Activated naive CD8-positive, alpha-beta T cell (primary cell): ENCODE measurements at regions not wholly inside any gene's neighbourhood (a gene's known extent, or its start where the extent isn't known, plus 50 kb on each side); places are given as distances from the start of the nearest gene placed in this dataset.
"Not testable (repeated sequence)": the region's sequence is repeated elsewhere in the genome, so short reads cannot be mapped to it uniquely, and the experiment has no call there.

Experiments used
- H3K27ac Mint-ChIP-seq: one replicate; pipeline ENCODE4 v1.8.0; 2021; ENCODE audit warnings: mixed read lengths
- H3K27me3 Mint-ChIP-seq: one replicate; pipeline ENCODE4 v1.8.0; 2021; ENCODE audit warnings: mixed read lengths
- H3K36me3 Mint-ChIP-seq: one replicate; pipeline ENCODE4 v1.8.0; 2021; ENCODE audit warnings: mixed read lengths
- H3K4me1 Mint-ChIP-seq: one replicate; pipeline ENCODE4 v1.8.0; 2021; ENCODE audit warnings: low read depth, mixed read lengths
- H3K4me3 Mint-ChIP-seq: one replicate; pipeline ENCODE4 v1.8.0; 2021; ENCODE audit warnings: mild to moderate bottlenecking, mixed read lengths
- H3K9me3 Mint-ChIP-seq: one replicate; pipeline ENCODE4 v1.8.0; 2021; ENCODE audit warnings: low read depth, mixed read lengths

DNA sequence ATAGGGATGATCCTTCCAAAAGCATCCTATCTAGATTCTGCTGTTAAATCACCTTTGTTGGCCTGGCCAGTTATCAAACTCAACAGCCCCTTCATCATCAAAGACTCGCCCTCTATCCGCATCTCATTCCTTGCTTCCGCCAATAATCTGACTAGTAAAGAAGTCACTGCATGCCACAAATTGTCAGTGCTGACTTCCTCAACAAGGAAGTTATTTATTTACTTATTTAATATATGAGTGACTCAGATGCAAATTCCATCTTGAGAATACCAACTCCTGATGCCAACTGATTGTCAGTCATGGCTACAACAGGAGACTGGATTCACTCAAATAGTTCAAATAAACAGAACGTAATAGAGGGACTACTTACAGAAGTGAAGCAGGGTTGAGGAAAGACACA, 283.8 kb downstream of the TRIML1 start:
- Mint-ChIP-seq H3K9me3 (peaks cover 6% of the 10 kb centered on the region), H3K4me1 (no peaks in the 10 kb centered on the region), H3K36me3 (no peaks in the 10 kb centered on the region), H3K4me3 (no peak overlapping the region), H3K27me3 (no peaks in the 10 kb centered on the region), H3K27ac (no peak overlapping the region)

DNA sequence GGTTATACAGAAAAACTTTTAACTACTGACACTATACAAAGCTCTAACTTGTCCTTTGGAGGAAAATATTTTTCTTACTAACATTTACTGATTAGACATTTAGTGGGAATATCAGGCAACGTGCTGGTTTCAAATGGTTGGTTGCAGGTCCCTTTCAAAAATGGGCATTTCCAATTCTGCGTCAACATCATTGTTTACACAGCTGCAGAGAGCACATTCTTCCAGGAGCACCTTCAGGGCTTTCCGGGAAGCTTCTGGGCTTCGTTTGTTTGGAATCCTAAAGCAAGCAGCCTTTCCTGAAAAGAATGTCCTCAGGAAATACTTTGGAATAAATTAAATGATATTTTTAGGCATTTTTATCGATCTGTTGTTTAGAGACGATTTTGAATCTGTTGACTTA, 289.7 kb downstream of the TRIML1 start:
- H3K36me3 Mint-ChIP-seq = no peaks in the 10 kb centered on the region
- no peak overlapping the region for H3K4me3 Mint-ChIP-seq
- no peaks in the 10 kb centered on the region for H3K27me3 Mint-ChIP-seq
- peaks cover 10% of the 10 kb centered on the region for H3K9me3 Mint-ChIP-seq
- H3K4me1 Mint-ChIP-seq = no peaks in the 10 kb centered on the region
- no peak overlapping the region for H3K27ac Mint-ChIP-seq

DNA sequence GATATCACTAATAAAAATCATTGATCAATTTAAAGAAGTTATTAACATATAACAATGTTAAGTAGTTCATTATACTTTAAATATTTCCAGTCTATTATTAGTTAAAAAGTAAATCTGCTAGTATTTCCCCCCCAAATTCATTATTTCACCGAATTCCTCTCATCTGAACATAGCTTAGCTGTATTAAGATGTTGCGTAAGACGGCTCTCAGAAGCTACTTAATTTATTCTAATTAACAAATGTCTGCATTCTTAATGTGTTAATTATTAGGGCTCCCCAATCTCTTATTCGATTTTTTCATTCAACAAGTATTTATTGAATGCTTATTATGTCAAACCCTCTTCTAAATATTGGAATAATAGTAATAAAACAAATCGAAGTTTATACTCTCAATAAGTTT, 290.7 kb downstream of the TRIML1 start:
- H3K36me3 Mint-ChIP-seq = no peaks in the 10 kb centered on the region

DNA sequence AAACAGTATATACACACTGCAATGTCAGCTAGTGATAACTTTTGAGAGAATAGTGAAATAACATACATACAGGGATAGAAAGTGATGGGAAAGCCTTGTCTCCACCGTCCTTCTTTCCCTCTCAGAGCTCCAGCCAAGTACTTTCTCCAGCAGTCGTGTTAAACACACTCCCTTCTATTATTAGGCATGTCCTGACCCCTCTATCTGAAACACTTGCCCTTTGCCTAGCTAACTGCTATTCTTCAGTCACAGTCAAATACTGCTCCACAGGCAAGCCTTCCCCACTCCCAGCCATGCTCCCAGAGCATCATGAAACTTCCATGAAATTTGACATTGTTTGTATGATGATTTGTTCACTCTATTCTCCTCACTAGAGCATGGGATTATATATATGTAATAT, 291.1 kb downstream of the TRIML1 start:
- Mint-ChIP-seq H3K27ac (no peak overlapping the region), H3K27me3 (no peaks in the 10 kb centered on the region), H3K4me3 (no peak overlapping the region), H3K36me3 (no peaks in the 10 kb centered on the region), H3K4me1 (no peaks in the 10 kb centered on the region), H3K9me3 (peaks cover 6% of the 10 kb centered on the region)

More for the DNA sequence above, 290.7 kb downstream of the TRIML1 start:
- Mint-ChIP-seq H3K4me1 (no peaks in the 10 kb centered on the region), H3K9me3 (peaks cover 10% of the 10 kb centered on the region), H3K27ac (no peak overlapping the region), H3K4me3 (no peak overlapping the region), H3K27me3 (no peaks in the 10 kb centered on the region)

DNA sequence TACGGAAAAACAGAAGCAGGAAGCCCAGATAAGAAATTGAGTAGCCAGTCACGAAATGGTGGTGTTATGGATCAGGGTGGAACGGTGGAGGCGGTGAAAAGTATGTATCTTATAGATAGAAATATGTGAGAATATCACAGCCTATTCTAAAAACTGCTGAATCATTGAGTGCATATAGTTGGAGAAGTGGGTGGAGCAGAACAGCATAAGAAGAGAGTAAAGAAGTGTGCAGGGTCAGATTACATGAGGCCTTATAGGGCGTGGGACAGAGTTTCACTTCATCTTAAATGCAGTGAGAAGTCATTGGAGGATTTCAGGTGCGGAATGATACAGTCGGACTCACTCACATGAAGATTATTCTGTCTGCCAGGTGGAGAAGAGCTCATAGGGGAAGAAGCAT, 293.1 kb downstream of the TRIML1 start:
- H3K27me3 Mint-ChIP-seq = no peaks in the 10 kb centered on the region
- H3K27ac Mint-ChIP-seq = no peak overlapping the region
- no peaks in the 10 kb centered on the region for H3K4me1 Mint-ChIP-seq
- peaks cover 5% of the 10 kb centered on the region for H3K9me3 Mint-ChIP-seq
- no peak overlapping the region for H3K4me3 Mint-ChIP-seq
- H3K36me3 Mint-ChIP-seq = no peaks in the 10 kb centered on the region

DNA sequence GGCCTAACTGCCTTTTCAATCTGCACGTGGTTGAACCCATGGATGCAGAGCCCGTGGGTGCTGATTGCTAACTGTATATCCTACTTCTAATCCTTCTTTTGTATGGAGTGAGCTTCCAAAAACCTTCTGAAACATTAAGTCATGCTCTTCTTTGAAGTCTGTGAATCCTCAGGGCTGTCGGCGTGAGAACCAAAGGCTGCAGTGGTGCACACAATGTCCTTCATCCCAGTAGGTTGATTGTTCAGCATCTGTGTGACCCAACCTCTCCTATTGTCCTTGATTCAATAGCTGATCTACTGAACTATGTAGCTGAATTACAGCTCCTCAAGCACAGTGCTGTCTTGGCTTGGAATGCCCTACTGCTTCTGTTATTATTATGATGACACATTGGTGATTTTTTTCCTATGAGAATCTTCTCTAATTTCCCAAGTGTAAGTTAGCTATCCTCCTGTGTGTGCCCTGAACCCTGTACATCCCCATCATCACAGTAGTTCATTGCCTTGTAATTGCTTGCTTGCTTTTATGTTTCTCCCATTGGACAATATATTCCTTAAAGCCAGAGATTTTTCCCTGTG, 294.6 kb downstream of the TRIML1 start:
- H3K27me3 Mint-ChIP-seq = no peaks in the 10 kb centered on the region
- no peak overlapping the region for H3K27ac Mint-ChIP-seq
- peaks cover 5% of the 10 kb centered on the region for H3K9me3 Mint-ChIP-seq
- H3K4me3 Mint-ChIP-seq = no peak overlapping the region
- no peaks in the 10 kb centered on the region for H3K36me3 Mint-ChIP-seq
- no peaks in the 10 kb centered on the region for H3K4me1 Mint-ChIP-seq

DNA sequence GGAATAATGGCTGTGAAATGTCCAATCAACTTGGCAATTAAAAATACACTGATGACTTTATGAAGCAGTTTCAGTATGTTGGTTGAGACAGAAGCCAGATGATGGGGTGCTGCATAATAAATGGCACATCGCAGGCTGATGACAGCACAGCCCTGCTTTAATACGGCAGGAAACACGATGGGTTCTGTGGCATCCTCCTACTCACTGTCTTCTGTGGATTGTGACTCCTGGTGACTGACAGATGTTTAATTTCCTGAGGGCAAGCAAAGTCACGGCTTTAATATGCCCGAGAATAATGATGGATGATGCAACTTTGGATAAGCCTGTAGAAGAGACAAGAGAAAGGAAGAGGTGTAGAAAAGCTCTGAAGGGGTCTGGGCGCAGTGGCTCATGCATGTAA, 295.4 kb downstream of the TRIML1 start:
- Mint-ChIP-seq H3K27ac (no peak overlapping the region), H3K4me1 (no peaks in the 10 kb centered on the region)

DNA sequence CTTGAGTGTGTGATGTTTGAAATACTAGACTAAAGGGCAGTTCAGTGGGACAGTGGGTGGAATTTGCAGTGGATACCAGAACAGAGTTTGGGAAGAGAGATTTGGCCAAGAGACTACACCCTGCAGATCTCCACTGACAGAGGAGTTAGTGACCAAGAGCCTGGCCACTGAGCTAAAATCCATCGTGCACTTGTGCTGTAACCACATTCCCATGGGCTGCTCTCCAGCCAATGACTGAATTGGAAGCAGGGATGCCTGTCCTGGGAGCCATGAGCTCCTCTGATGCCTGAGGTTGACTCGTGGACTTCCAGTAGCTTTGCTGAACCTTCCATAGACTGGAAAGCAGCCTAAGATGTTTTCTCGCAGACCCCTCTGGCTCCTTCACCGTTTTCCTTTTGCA, 296.1 kb downstream of the TRIML1 start:
- peaks cover 5% of the 10 kb centered on the region for H3K9me3 Mint-ChIP-seq
- no peak overlapping the region for H3K27ac Mint-ChIP-seq
- H3K4me1 Mint-ChIP-seq = no peaks in the 10 kb centered on the region
- H3K4me3 Mint-ChIP-seq = no peak overlapping the region
- no peaks in the 10 kb centered on the region for H3K36me3 Mint-ChIP-seq
- H3K27me3 Mint-ChIP-seq = no peaks in the 10 kb centered on the region

More for the DNA sequence above, 295.4 kb downstream of the TRIML1 start:
- H3K36me3 Mint-ChIP-seq = no peaks in the 10 kb centered on the region
- H3K4me3 Mint-ChIP-seq = no peak overlapping the region
- H3K9me3 Mint-ChIP-seq = peaks cover 5% of the 10 kb centered on the region
- H3K27me3 Mint-ChIP-seq = no peaks in the 10 kb centered on the region

DNA sequence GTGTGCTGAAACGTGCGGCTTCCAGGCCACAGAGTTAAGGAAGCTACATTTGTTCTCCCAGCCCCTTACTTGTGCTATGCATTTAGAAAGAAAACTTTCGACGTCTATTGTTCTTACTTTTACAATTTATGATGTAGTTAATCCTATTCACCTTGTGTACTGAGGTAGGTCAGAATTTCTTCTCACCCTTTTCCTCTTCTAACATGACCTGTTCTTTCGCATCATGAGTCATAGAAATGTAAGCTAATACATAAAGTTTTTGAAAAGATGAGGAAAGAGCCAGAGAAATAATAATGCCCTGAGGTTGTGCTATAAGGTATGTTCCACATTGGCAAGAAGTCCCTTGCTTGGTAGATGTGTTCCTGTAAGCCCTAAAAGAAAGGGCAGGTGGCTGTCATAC, 298.3 kb downstream of the TRIML1 start:
- Mint-ChIP-seq H3K36me3 (no peaks in the 10 kb centered on the region), H3K27ac (no peak overlapping the region), H3K4me1 (no peaks in the 10 kb centered on the region), H3K9me3 (peaks cover 1% of the 10 kb centered on the region), H3K27me3 (no peaks in the 10 kb centered on the region), H3K4me3 (no peak overlapping the region)

DNA sequence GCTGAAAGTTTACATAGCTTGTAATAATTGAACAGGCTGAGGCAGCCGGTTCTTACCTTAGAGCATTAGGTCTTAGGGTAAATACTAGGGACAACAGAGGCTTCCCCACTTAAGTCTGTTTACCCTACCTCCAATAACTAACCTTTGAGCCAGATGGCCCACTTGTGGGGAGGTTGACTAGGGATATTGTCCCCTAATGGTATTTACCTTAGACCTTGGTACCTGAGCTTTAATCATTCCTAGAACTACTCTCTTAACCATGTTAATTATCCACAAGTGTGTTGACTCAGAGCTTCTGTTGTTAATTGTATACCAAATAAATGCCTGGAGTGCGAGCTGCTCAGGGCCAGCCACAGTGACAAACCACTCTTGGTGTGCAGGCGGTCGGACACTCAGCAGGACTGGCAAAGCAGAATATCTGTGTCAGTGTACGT, 299.2 kb downstream of the TRIML1 start:
- H3K4me3 Mint-ChIP-seq, H3K9me3 Mint-ChIP-seq, H3K4me1 Mint-ChIP-seq, H3K27ac Mint-ChIP-seq, H3K36me3 Mint-ChIP-seq, H3K27me3 Mint-ChIP-seq: not testable (repeated sequence)

DNA sequence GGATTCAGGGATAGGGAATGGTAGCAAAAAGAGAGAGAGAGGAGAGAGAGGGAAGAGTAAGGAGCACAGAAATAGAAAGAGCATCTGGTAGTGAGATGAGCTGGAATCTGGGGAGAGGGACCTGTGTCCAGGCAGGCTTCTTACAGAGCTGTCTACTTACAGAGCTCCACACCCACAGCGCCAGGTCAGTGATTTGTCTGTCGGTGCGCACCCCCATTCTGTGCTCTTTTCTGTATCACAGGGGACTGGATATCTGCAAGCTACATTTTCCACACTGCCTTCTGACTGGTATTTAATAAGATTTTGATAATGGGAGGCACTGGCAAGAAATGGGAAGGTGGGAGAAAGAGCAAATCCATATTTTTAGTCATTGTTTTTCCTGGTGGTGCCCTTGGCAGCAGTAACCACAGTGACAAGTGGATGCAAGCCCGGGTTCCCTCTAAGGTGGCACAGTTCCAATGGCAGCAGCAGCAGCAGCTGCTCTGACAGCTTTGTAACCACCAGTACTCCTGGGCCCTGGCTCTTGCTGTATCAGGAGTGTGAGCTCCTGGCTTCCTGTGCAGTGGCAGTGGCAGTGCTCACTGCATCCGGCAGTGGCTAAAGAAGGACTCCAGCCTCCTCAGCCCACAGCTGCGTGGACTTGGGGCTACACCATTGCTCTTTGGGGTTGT, 300.5 kb downstream of the TRIML1 start:
- H3K4me3 Mint-ChIP-seq = no peak overlapping the region
- H3K36me3 Mint-ChIP-seq = no peaks in the 10 kb centered on the region
- no peaks in the 10 kb centered on the region for H3K9me3 Mint-ChIP-seq
- no peaks in the 10 kb centered on the region for H3K27me3 Mint-ChIP-seq
- H3K4me1 Mint-ChIP-seq = no peaks in the 10 kb centered on the region
- no peak overlapping the region for H3K27ac Mint-ChIP-seq

DNA sequence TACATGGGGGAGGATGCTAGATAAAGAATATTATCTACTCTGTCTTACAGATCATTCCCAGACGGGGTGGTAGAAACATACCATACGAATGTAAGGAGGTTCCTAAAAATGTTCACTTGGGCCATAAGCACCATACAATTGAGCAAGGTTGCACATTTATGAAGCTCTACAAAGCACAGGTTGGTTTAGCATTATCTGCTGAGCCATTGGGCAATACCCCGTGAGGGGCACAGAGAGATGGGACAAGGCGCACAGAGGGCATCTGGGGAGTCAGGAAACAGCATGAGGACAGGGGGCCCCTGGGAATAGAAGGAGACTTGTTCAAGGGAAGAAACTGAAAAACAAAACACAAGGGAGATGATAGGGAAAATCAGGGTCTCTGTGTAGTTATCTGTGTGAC, 305.3 kb downstream of the TRIML1 start:
- Mint-ChIP-seq H3K9me3 (no peaks in the 10 kb centered on the region), H3K4me1 (no peaks in the 10 kb centered on the region), H3K27me3 (no peaks in the 10 kb centered on the region), H3K27ac (no peak overlapping the region), H3K4me3 (no peak overlapping the region), H3K36me3 (no peaks in the 10 kb centered on the region)

DNA sequence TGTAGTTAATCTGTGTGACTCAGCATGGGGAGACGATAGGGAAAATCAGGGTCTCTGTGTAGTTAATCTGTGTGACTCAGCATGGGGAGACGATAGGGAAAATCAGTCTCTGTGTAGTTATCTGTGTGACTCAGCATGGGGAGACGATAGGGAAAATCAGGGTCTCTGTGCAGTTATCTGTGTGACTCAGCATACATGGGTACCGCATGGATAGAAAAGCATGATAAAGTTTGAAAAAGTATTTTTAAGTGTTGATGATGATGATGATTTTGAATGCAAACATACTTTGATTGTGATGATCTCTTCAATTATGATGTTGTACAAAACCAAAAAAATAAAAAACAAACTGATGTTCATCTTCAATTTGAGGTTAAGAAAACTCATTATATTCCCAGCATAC, 309.8 kb downstream of the TRIML1 start:
- H3K27me3 Mint-ChIP-seq, H3K27ac Mint-ChIP-seq, H3K4me1 Mint-ChIP-seq, H3K4me3 Mint-ChIP-seq, H3K9me3 Mint-ChIP-seq, H3K36me3 Mint-ChIP-seq: not testable (repeated sequence)

DNA sequence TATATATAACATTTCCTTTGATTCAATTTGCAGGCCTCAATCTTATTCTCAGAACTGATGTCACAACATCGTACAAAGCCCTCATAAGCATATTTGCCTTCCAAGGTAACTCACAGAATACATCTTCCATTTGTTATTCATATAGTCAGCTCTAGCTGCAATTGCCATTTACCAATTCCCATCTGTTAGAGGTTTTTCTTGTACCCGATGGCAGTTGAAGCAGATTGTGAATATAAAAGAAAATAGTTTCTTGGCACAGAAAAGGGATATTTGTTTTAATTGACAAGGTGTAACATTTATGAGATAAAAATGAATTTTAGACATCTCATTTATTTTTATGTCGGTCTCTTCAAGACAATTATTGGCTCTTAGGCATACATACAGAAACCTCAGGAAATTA, 311.3 kb downstream of the TRIML1 start:
- H3K4me3 Mint-ChIP-seq = no peak overlapping the region
- no peak overlapping the region for H3K27ac Mint-ChIP-seq
- H3K36me3 Mint-ChIP-seq = no peaks in the 10 kb centered on the region
- H3K9me3 Mint-ChIP-seq = peaks cover 3% of the 10 kb centered on the region
- H3K4me1 Mint-ChIP-seq = no peaks in the 10 kb centered on the region
- no peaks in the 10 kb centered on the region for H3K27me3 Mint-ChIP-seq

DNA sequence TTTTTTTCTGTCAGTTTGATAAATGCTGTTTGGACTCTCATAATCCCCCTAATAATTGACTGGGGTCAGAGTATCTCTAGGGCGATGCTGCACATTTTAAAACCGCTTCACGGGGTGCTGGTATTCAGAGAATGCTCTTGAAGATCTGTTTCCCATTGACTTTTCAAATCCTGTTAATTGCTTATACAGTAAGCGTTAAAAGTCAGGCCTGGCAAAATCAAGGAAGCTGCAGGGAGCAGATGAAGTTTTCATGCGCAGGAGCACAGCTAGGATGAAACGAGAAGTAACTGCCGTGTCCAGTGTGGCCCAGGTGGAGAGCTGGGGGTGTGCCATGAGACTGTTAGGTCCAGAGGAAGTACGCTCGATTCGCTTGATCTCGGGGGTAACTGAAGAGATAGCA, 312.9 kb downstream of the TRIML1 start:
- H3K9me3 Mint-ChIP-seq = peaks cover 4% of the 10 kb centered on the region
- no peaks in the 10 kb centered on the region for H3K36me3 Mint-ChIP-seq
- H3K27ac Mint-ChIP-seq = no peak overlapping the region
- H3K4me1 Mint-ChIP-seq = no peaks in the 10 kb centered on the region
- no peak overlapping the region for H3K4me3 Mint-ChIP-seq
- H3K27me3 Mint-ChIP-seq = no peaks in the 10 kb centered on the region

DNA sequence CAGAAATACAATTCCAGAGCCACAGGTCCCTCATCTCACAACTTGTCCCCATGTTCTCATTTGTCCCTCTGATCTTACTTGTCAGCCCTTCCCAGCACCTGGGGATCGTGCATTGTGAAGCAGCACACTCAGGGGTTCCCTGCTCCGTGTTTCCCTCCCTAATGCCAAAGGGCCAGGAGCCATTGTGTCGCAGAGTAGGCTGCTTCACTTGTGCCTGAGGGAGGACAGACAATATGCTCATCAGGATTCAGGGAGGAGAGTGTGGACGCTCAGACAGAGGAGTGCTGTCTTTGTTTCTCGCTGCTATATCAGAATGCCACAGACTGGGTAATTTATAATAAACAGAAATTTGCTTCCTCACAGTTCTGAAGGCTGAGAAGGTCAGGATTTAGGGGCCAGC, 315.3 kb downstream of the TRIML1 start:
- no peak overlapping the region for H3K4me3 Mint-ChIP-seq
- no peak overlapping the region for H3K27ac Mint-ChIP-seq
- no peaks in the 10 kb centered on the region for H3K36me3 Mint-ChIP-seq
- no peaks in the 10 kb centered on the region for H3K27me3 Mint-ChIP-seq
- H3K4me1 Mint-ChIP-seq = no peaks in the 10 kb centered on the region
- peaks cover 4% of the 10 kb centered on the region for H3K9me3 Mint-ChIP-seq
